Activated naive CD4-positive, alpha-beta T cell treated with anti-CD3 and anti-CD28 coated beads for 36 hours (primary cell): ENCODE measurements at regions not wholly inside any gene's neighbourhood (a gene's known extent, or its start where the extent isn't known, plus 50 kb on each side); places are given as distances from the start of the nearest gene placed in this dataset.

Experiments used
- CTCF ChIA-PET: fragments of 350-600 bp; sonication (Branson Sonifier 250); formaldehyde crosslinking; loops from one replicate; lab custom pipeline; 2021; ENCODE audit warnings: antibody characterized with exemption; lab: Charles Lee
- DNase-seq: peaks from one replicate; pipeline ENCODE4 v3.0.0-alpha.2; 2020
- H3K27ac Mint-ChIP-seq: one replicate; pipeline ENCODE4 v1.8.0; 2021; ENCODE audit warnings: mild to moderate bottlenecking, mixed read lengths
- H3K27me3 Mint-ChIP-seq: one replicate; pipeline ENCODE4 v1.8.0; 2021; ENCODE audit warnings: low read depth, mixed read lengths
- H3K36me3 Mint-ChIP-seq: one replicate; pipeline ENCODE4 v1.8.0; 2021; ENCODE audit warnings: low read depth, mixed read lengths
- H3K4me1 Mint-ChIP-seq: one replicate; pipeline ENCODE4 v1.8.0; 2021; ENCODE audit warnings: low read depth, mixed read lengths
- H3K4me3 Mint-ChIP-seq: one replicate; pipeline ENCODE4 v1.8.0; 2021; ENCODE audit warnings: mild to moderate bottlenecking, moderate library complexity, mixed read lengths
- H3K9me3 Mint-ChIP-seq: one replicate; pipeline ENCODE4 v1.8.0; 2021; ENCODE audit warnings: mixed read lengths
- intact Hi-C: fragments of 100-400 bp; cut with micrococcal nuclease; formaldehyde crosslinking; loops from one replicate; pipeline ENCODE4 v1.15.1; 2023

GRCh38 chr5:93044859-93045666 is 536.0 kb downstream of the NR2F1-AS1 start:
- no peak for DNase-seq
- no peak overlapping the region for H3K4me3 Mint-ChIP-seq
- intact Hi-C loops = no loop called here
- H3K27ac Mint-ChIP-seq = no peak overlapping the region
- H3K36me3 Mint-ChIP-seq = no peaks in the 10 kb centered on the region
- CTCF ChIA-PET = interaction anchor here (0.6 kb wide), 1 partner anchor 793 kb away, joined by 3 read pairs; no protein-coding TSS in a partner anchor
- H3K9me3 Mint-ChIP-seq = no peaks in the 10 kb centered on the region
- no peaks in the 10 kb centered on the region for H3K27me3 Mint-ChIP-seq
- H3K4me1 Mint-ChIP-seq = no peaks in the 10 kb centered on the region

DNA sequence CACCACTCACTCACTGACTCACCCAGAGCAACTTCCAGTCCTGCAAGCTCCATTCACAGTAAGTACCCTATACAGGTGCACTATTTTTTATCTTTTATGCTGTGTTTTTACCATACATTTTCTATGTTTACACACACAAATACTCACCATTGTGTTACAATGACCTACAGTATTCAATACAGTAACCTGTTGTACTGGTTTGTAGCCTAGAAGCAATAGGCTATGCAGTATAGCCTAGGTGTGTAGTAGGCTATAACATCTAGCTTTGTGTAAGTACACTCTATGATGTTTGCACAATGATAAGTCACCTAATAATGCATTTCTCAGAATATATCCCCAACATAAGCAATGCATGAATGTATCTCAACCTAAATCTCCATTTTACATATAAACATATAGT is 541.1 kb downstream of the NR2F1-AS1 start:
- CTCF ChIA-PET = no interaction called here
- no peak overlapping the region for H3K27ac Mint-ChIP-seq
- H3K36me3 Mint-ChIP-seq = no peaks in the 10 kb centered on the region
- H3K4me1 Mint-ChIP-seq = no peaks in the 10 kb centered on the region
- no peak overlapping the region for H3K4me3 Mint-ChIP-seq
- no peaks in the 10 kb centered on the region for H3K27me3 Mint-ChIP-seq
- DNase-seq = no peak
- no peaks in the 10 kb centered on the region for H3K9me3 Mint-ChIP-seq
- intact Hi-C loops = no loop called here

DNA sequence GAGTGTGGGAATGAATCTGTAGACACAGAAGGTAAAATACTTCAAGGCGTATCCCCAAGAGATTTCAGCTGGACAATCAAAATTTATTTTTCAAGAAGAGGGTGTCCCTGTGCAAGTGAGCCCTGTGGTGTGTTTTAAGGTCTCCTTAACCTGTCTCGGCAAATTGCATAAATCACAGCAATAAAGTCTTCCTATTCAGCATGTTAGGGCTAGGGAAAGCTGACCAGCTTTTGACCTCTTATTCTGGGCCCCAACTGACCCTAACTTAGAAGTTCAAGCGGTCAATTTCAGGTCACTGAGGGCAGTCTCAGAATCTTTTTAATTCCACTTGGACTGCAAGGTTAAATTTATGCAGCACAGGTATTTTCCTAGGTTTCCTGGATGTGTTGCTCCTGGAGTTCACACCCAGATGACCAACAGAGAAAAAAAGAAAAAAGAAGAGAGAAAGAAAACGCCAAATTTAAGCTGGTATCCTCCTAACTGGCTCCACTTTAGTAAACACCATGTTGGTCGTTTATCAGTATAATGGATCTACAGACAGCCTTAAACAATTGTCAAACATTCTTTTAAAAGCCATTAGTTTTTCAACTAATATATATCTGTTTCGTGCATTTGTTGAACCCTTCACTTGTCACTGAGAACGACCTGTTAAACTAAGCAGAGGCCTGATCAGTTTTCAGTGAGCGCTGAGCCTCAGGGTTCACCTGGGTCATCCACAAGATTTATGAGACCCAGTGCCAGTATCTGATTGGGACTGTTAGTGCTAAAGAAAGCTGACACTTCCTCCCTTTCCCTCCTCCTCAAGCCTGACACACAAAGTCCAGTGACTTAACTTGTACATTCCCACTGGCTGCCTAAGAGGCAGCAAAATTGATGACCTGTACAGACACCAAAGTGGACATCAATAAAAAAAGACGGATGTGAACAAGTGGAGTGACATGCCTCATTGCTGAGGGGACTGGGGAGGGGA is 546.1 kb downstream of the NR2F1-AS1 start:
- Mint-ChIP-seq H3K27me3 (no peaks in the 10 kb centered on the region), H3K4me1 (no peaks in the 10 kb centered on the region), H3K36me3 (no peaks in the 10 kb centered on the region), H3K9me3 (peaks cover 2% of the 10 kb centered on the region), H3K4me3 (no peak overlapping the region), H3K27ac (no peak overlapping the region)
- no peak for DNase-seq
- CTCF ChIA-PET = no interaction called here
- intact Hi-C loops = no loop called here

- DNase-seq = no peak
- intact Hi-C loops = no loop called here
Measured at GRCh38 chr5:93022796-93023447, 558.1 kb downstream of the NR2F1-AS1 start.

GRCh38 chr5:93022211-93022610 is 558.8 kb downstream of the NR2F1-AS1 start:
- DNase-seq = no peak
- Mint-ChIP-seq H3K27me3 (no peaks in the 10 kb centered on the region), H3K9me3 (peaks cover 6% of the 10 kb centered on the region), H3K4me3 (no peak overlapping the region), H3K36me3 (no peaks in the 10 kb centered on the region), H3K27ac (no peak overlapping the region), H3K4me1 (no peaks in the 10 kb centered on the region)
- intact Hi-C loops = no loop called here
- CTCF ChIA-PET = no interaction called here

More at GRCh38 chr5:93022796-93023447, 558.1 kb downstream of the NR2F1-AS1 start:
- Mint-ChIP-seq H3K4me3 (no peak overlapping the region), H3K9me3 (peaks cover 6% of the 10 kb centered on the region), H3K36me3 (no peaks in the 10 kb centered on the region), H3K27ac (no peak overlapping the region), H3K4me1 (no peaks in the 10 kb centered on the region), H3K27me3 (no peaks in the 10 kb centered on the region)
- CTCF ChIA-PET = no interaction called here

DNA sequence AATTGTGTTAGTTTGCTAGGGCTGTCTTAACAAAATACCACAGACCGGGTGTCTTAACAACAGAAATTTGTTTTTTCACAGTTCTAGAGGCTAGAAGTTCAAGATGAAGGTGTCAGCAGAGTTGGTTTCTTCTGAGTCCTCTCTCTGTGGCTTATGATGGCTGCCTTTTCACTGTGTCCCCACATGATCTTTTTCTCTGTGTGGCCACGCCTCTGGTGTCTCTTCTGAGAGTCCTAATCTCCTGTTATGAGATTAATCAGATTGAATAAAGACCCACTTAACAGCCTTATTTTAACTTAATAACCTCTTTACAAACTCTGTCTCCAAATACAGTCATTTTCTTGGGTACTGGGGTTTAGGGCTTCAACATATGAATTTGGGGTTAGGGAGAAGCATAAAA is 561.1 kb downstream of the NR2F1-AS1 start:
- H3K4me1 Mint-ChIP-seq = no peaks in the 10 kb centered on the region
- no peaks in the 10 kb centered on the region for H3K36me3 Mint-ChIP-seq
- no peak overlapping the region for H3K4me3 Mint-ChIP-seq
- no peaks in the 10 kb centered on the region for H3K27me3 Mint-ChIP-seq
- CTCF ChIA-PET = no interaction called here
- H3K9me3 Mint-ChIP-seq = peaks cover 6% of the 10 kb centered on the region
- DNase-seq = no peak
- H3K27ac Mint-ChIP-seq = no peak overlapping the region
- intact Hi-C loops = no loop called here

DNA sequence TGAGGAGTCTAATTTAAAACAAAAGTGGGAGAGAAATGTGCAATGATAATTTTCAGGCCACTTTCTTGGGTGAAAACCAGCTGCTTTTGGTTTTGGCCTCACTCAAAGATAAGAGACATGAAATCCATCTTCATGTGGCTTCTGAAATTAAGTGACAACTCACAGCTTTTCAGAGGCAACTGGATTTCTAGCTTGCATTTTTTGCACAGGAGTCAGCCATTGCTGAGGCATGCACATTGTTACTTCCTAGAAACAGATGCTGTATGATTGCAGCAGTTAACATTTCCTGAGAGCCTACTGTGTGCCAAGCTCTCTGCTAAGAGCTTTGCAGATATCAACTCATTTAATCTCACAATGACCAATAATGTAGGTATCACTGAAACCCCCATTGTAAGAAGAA is 562.6 kb downstream of the NR2F1-AS1 start:
- no peak overlapping the region for H3K27ac Mint-ChIP-seq
- DNase-seq = no peak
- H3K27me3 Mint-ChIP-seq = no peaks in the 10 kb centered on the region
- intact Hi-C loops = no loop called here
- CTCF ChIA-PET = interaction anchor here (0.6 kb wide), 1 partner anchor 74 kb away, joined by 3 read pairs; no protein-coding TSS in a partner anchor
- no peak overlapping the region for H3K4me3 Mint-ChIP-seq
- H3K9me3 Mint-ChIP-seq = peaks cover 6% of the 10 kb centered on the region
- H3K4me1 Mint-ChIP-seq = no peaks in the 10 kb centered on the region
- no peaks in the 10 kb centered on the region for H3K36me3 Mint-ChIP-seq

DNA sequence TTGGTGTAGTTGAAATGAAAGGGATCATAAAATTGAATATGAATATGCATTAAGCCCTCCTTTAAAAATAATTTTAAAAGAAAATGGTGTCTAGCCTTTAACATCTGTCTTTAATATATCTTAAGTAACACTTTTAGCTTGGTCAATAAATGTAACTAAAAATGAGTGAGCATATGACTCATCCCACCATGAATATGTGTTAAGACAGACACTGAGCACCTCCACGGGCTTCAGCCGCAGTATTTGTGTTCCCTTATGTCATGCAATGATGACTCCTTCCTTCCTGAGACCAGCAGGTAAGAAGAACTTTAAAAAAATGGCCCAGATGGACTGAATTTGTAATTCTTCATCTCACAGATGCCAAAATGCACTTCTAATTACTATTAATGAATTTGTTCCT is 563.2 kb downstream of the NR2F1-AS1 start:
- DNase-seq = no peak
- Mint-ChIP-seq H3K27me3 (no peaks in the 10 kb centered on the region), H3K36me3 (no peaks in the 10 kb centered on the region), H3K9me3 (peaks cover 6% of the 10 kb centered on the region), H3K27ac (no peak overlapping the region), H3K4me1 (no peaks in the 10 kb centered on the region), H3K4me3 (no peak overlapping the region)
- intact Hi-C loops = no loop called here
- CTCF ChIA-PET = no interaction called here

DNA sequence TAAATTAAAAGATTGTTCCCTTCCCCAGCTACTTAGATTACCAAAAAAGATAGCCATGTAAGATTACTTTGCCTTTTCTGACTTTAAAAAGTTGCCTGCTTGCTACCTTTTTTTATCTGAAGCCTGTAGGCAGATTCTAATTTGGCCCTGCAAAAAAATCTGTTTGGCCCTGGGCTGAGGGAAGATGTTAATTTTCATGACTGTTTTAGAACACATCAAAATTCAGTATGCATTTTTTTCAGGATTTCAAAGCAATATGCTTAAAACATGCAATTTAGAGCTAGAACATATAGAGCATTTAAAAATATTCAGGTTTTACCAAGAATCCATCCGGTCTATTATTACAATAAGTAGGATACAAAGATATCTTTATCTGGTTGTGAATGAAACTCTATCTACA is 563.6 kb downstream of the NR2F1-AS1 start:
- intact Hi-C loops = no loop called here
- H3K9me3 Mint-ChIP-seq = peaks cover 6% of the 10 kb centered on the region
- no peaks in the 10 kb centered on the region for H3K4me1 Mint-ChIP-seq
- no peaks in the 10 kb centered on the region for H3K27me3 Mint-ChIP-seq
- no peak for DNase-seq
- CTCF ChIA-PET = no interaction called here
- H3K36me3 Mint-ChIP-seq = no peaks in the 10 kb centered on the region
- no peak overlapping the region for H3K4me3 Mint-ChIP-seq
- no peak overlapping the region for H3K27ac Mint-ChIP-seq

GRCh38 chr5:93010616-93011015 is 570.4 kb downstream of the NR2F1-AS1 start:
- Mint-ChIP-seq H3K4me3 (no peak overlapping the region), H3K9me3 (peaks cover 3% of the 10 kb centered on the region), H3K27ac (no peak overlapping the region), H3K27me3 (no peaks in the 10 kb centered on the region), H3K36me3 (no peaks in the 10 kb centered on the region), H3K4me1 (no peaks in the 10 kb centered on the region)
- intact Hi-C loops = no loop called here
- DNase-seq = no peak
- CTCF ChIA-PET = interaction anchor here (0.6 kb wide), 1 partner anchor 58 kb away, joined by 4 read pairs; no protein-coding TSS in a partner anchor

- no peak overlapping the region for H3K4me3 Mint-ChIP-seq
- H3K4me1 Mint-ChIP-seq = no peaks in the 10 kb centered on the region
- CTCF ChIA-PET = interaction anchor here (0.6 kb wide), 1 partner anchor 59 kb away, joined by 4 read pairs; no protein-coding TSS in a partner anchor
- H3K27ac Mint-ChIP-seq = no peak overlapping the region
- intact Hi-C loops = no loop called here
- H3K36me3 Mint-ChIP-seq = no peaks in the 10 kb centered on the region
- H3K9me3 Mint-ChIP-seq = peaks cover 3% of the 10 kb centered on the region
- no peaks in the 10 kb centered on the region for H3K27me3 Mint-ChIP-seq
- no peak for DNase-seq
Measured at GRCh38 chr5:93010037-93010436, 571.0 kb downstream of the NR2F1-AS1 start.
